ENCODE measurements at regions not wholly inside any gene's neighbourhood (a gene's known extent, or its start where the extent isn't known, plus 50 kb on each side); places are given as distances from the start of the nearest gene placed in this dataset.
A peak's percentile ranks its signal among the peaks of the same experiment; 100 is the strongest.

DNA sequence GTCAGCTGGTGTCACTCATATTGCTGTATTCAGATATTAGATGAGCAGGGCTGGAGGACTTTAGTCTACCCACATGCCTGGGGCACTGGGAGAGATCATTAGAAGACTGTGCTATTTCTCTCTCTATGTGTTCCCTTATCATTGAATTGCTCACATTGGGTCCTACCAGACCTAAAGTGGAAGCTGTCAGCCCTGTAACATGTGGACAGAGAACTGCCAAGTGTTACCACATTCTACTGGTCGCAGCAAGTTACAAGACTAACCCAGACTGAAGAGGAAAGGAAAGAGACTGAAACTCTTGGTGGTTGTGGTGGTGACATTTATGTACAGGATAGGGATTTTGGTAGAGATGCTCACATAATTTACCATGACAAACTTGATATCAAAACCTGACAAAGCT is 627.1 kb upstream of the FZD8 start:
- no peak for DNase-seq

DNA sequence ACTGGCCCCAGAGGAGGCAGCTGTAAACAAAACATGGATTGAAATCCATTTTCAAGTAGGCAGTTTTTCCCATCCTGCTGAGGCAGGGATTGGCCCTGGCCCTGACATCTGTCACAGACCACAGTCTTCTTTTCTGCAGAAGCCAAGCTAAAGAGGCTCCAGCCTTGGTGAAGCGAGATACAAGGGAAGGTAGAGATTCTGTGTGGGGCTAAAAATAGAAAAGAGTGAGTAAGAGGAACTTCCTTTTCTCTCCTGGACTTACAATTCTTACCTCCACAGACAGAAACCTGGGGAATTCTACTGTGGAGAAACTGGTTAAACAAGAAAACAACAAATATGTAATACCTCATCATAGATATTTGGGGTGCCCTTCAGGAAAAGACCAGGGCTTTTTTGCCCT is 624.8 kb upstream of the FZD8 start:
- no peak for DNase-seq

DNA sequence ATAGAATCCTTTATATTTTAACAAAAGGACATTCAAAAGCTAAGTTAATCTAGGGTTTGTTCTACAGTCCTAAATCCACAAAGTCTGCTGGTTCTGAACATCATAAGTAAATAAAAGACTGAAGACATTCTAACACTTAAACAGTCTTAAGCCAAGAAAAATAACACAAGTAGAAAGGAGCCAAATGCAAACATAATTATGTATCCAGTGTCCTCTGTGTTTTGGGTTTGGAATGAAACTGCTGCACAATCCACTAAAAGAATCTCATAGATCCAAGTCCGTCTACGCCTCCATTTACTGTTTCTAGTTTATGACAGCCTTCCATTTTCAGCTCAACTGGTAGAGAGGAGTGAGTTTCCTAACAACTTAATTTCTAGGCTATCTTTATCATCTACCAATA is 623.6 kb upstream of the FZD8 start:
- DNase-seq, result no peak

DNA sequence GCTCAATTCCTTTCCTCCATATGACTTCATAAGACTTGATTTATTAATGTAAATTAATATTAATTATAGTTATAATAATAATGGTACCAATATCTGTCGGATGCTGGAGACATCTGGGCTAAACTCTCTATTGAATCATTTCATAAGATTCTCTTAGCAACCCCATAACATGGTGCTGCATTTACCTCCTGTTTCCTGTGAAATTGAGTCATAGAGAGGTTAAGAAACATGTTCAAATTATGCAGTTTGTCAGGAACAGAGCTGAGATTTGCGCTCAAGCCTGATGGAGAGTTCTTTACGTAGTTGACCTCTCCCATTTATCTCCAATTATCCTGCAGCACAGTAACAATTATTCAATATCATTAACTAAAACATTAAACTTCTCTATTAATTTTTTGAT is 621.8 kb upstream of the FZD8 start:
- no peak for DNase-seq

DNA sequence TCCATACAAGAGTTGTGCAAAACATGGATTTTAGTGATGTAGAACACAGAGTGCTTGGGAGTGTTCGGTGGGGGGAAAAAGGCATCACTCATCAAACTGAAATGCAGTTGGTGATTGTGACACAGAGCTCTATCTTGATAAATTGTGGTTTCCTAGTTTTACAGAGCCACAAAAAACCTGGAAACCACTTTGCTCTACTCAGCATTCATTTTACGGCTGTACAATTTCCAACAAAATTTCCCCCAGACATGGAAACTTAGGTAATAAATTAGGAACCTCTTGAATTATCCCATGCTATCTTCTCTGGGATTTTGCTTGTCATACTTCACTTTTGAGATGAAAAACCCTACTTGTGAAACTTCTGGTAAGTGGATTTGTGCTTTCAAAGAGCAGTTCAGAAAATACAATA is 614.9 kb upstream of the FZD8 start:
- DNase-seq, result no peak

DNA sequence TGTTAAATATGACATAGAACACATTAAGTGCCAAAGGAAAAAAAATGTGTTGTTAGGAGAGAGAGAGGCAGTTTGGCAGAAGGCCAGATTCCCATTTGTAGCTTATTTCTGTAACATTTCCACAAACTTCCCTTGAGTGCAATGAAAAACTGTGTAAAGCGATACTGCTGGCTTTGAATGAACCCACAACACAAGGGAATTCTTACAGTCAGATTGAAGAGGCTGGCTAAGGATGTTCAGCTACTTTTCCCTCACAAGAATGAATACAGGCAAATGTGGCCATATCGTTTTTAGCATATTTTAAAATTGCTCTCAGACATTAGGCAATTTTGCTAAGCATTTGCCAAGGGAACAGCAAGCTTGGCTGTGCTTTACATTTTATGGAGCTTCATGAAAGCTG is 614.1 kb upstream of the FZD8 start:
- DNase-seq, result peak; percentile 10

DNA sequence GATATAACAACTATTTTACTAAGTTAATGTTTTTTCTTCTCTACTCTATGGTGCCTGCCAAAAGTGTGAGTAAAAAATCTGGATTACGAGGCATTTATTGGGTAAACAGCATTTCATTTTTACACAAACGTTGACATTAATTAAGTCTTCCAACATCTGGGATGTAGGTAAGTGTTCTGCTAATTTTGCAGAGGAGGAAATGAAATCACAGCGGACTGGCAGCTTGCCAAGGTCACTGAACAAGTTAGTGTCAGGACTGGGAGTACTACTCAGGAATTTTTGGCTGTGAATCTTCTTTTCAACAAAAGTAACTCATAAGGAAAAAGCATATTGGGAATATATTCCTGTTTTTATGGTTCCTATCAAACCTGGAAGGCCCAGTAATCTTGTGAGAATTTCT is 612.1 kb upstream of the FZD8 start:
- DNase-seq, result peak; percentile 3

DNA sequence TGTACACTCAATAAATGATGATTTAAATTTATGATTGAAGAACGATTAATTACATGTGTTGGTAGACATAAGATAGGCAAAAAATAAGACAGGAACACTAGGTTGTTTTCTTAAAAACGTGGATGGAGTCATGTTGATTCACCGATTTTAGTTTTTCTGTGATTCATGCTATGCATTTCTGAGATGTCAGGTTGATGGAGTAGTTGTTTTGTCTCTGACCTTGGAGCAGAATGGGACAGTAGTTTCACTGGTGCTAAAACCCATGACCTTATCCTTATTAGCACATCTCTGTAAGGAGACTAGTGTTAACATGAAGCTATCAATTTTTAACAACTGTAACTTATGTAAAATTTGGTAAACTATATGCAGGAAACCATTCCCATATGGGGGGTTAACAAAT is 611.6 kb upstream of the FZD8 start:
- no peak for DNase-seq

DNA sequence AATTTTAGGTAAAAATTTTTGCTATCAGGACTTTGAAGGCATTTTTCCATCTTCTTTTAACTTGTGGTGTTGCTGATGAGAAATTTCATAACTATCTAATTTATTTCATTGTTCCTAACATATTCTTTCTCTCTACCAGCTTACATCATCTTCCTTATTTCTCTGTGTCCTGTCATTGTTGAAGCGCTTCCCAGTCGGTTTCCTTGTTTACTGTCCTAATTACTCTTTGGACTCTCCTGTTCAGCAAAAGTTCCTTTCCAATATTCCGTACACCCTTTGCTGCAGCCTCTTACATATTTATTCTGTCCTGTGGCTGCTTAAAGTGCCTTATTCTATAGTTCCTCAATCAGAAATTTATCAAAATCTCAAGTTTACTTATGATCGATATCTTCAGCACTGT is 609.0 kb upstream of the FZD8 start:
- DNase-seq, result no peak

DNA sequence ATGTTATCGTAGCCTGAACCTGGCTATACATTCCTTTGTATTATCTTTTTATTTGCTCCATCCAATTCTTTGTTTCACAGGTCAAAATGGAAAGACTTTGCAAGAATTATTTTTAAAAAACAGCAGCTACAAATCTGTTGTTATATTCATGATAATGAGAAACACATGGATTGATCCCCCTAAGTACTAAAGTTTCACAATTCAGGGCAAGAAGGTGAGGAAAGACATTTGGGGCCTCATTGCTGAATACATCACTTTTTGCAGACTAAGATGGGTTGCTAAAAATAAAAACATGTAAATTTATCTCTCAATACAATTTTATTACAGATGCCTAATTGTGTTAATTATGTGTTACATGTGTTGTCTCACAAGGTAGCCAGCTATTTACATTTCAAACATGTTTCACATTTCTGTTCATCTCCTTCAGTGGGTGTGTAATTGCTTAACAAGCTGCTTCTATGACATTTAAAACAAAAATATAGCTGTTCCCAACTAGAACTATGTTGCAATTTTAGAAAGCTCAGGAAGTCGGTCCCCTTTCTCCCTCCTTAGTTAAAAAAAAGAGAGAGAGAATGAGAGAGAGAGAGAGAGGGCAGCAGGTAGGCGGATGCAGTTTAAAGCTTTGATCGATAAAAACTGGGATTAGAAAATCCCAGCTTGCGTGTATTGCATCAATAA is 606.3 kb upstream of the FZD8 start:
- DNase-seq, result no peak

DNA sequence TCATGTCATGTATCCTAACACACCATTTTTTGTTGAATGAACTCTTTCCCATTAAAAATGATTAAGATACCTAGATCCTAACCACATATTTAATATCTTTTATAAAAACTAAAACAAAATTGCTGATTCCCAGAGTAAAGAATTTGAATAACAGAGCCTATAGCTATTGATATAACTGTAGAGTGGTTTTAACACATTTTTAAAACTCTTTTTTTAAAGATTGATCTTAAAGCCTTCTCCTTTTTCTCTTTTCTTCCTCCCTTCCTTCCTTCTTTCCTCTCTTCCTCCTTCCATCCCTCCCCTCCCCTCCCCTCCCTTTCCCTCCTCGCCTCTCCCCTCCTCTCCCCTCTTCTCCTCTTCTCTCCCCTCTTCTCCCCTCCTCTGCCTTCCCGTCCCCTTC is 605.4 kb upstream of the FZD8 start:
- DNase-seq, result no peak

DNA sequence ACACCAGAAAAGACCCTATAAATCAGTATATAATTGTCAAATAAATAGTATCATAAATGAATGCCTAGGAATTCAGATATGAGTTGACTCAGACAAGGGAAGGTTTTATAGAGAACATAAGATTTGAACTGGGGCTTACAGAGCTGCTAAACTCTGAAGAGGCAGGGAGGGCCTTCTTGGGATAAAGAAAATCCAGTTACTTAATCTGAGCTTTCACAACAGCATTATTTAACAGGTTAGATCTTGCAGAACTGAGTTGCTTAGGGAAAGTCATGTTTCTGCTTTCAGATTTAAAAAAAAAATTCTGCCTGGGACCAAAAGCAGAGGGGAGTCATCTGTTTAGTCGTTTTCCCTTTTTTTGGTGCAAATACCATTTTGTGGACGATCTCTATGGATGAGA is 594.8 kb upstream of the FZD8 start:
- DNase-seq, result no peak

DNA sequence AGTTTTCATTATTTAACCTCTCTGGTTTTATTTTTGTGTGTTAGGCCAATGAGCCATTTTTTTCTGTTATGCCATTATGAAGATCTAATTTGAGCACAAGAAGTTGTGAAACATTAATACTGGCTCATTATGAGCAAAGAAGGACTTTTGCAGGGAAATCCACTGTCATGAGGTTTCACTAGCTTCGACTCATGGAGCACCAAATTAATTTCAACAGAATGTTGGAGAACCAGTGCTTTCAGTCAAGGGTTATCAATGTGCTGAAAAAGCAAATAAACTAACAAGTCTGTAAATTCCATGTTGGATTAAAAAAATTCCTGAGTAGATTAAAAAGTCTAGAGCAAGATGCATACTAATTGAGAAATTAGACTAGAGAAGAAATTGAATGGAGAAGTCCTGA is 594.2 kb upstream of the FZD8 start:
- no peak for DNase-seq

DNA sequence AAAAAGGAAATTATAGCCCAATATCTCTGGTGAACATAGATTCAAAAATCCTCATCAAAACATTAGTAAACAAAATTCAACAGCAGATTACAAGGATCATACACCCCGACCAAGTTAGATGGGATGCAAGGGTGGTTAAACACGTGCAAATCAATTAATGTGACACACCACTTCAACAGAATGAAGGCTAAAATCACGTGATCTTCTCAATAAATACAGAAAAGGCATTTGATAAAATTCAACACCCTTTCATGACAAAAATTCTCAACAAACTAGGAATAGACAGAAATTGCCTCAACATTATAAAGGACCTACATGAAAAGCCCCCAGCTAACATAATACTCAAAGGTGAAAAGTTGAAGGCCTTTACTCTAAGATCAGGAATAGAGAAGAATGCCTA is 590.8 kb upstream of the FZD8 start:
- no peak for DNase-seq

DNA sequence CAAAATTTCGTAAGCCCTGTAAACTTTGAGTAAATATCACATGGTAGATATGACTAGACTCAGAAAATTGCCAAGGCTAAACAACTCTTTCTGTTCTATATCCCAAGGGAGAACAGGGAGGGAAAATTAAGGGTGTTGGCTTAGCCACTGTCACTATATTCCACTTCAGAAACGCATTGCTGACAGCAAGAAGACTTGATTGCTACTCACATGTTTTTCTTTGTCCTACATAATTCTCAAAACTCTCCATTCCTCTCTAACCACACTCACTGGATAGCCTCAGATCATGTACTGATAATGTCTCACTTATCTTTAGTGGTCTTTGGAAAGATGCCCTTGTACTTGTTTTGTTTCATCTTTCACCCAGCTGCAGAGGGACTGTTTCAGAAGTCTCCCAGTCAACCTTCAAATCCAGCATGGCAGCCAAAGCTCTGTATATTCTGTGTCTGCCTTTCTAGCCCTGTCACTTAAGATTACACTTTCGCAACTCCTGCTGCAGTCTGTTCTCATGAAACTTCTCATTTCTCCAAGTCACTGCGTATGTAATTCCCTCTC is 582.4 kb upstream of the FZD8 start:
- DNase-seq, result no peak

DNA sequence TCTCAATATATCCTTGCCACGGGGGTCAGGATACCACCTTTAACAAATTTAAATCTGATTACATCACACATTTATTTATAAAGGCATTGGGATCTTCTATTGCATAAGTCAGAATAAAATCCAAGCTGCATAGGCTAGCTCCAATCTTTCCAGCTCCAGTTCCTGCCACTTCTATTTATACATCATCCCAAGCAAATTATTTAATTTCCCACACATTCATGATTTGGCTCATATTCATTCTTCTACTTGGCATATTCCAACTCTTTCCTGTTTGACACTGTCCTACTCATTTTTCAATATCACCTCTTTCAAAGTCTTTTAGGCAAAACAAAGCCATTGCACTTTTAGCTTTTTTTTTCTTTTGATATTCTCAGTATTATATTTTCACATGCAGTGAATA is 579.0 kb upstream of the FZD8 start:
- no peak for DNase-seq

DNA sequence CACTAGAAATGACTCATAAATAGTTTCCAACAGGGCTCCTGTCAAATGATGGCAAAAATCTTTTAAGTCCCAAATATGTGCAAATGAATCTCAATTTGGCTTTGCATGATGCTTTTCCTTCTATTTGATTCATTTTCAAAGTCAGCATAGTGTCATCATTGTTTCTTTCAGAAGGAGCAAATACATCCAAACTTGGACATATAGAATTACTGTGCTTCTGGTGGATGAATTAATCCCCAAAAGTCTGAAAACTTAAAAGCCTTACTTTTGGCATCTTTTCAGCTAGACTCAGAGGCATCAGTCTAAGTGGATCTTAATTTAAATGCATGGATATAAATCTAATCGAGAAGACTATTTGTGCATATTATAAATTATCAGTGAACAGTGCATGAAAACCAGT is 578.1 kb upstream of the FZD8 start:
- DNase-seq, result no peak

DNA sequence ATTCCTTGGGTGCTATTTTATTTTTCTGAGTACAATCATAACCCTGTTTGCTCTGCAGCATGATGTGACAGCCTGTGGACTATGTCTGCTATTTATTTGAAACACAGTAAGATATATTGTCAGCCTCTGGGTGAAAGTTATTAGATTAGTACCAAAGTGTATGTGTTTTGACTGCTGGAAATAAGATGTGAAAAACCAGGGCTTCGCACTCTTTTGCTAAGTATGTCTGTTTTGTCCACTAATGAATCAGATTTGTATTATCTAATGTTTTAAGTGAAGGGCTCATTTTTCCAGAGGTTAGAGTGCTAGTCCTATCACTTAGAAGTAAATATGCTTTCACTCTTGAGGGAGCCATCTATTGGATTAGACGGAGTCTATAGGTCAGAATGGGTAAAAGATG is 569.8 kb upstream of the FZD8 start:
- no peak for DNase-seq

DNA sequence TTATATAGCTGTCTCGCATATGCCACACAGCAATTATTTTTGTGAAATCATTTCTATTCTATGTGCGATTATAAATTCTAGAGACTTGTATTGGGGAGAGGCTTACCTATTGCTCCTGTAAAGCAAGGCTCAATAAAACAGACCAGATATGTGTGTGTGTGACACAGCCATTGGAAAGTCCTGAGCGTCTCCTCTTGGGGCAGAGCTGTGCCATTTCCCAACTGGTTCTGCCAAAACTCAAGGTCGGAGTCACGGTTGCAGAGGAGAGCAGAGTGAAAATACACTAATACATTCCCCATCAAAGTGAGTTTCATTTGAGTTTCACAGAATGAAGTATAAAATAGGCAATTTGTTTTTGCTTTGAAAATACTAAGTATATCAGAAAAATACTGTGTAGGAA is 567.4 kb upstream of the FZD8 start:
- no peak for DNase-seq

DNA sequence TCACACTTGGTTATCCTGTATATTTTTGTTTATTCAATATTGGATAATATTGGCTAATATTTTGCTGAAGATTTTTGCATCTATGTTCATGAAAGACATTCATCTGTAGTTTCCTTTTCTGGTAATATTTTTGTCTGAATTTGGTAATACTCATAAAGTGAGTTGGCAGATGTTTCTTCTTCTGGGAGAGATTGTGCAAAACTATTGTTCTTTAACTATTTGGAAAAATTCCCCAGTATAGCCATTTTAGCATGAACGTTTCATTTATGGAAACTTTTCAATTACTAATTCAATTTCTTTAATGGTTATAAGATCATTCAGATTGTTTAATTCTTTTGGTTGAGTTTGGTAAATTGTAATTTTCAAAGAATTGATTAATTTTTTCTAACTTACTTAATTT is 560.8 kb upstream of the FZD8 start:
- no peak for DNase-seq

DNA sequence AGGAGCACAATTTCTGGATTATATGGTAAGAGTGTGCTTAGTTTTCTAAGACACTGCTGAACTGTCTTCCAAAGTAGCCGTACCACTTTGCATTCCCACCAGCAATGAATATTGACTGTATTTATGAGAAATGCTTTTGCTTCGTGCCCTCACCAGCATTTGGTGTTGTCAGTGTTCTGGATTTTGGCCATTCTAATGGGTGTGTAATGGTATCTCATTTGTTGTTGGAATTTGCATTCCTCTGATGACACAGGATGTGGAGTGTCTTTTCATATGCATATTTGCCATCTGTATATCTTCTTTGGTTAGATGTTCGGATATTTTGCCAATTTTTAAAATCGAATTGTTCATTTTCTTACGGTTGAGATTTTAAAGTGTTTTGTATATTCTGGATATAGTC is 558.5 kb upstream of the FZD8 start:
- DNase-seq, result no peak

DNA sequence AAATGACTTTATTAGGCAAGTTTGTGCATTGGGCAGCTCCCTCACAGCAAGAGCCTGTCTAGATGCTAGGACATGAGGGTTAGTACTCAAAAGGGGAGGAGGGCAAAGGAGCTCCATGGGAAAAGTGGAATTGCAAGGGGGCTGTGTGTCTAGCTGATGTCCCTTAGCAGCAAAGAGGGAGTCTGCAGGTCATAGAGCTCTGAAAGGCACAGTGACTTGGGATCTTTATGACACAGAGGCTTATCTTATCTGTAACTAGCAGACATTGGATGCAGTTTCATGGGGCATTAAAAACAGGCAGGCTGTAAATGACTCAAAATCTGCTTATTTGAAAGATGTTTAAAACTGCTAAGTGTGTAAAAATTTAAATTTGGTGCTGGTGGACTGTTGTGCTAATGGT is 556.2 kb upstream of the FZD8 start:
- DNase-seq, result no peak

DNA sequence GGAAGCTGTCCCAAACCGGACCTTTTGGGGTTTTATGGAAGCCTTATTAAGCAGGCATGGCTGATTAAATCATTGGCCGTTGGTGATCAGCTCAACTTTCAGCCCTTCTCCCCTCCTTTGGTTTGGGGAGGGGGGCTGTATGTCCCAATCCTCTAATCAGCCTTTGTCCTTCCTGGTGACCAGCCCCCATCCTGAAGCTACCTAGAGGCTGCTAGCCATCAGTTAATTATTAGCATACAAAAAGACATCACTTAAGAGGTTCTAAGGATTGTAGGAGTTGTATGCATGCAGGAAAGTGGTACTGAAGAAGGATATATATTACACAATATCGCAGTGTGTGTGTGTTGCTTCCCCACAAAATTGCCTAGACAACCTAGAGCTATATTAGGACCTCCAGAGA is 553.3 kb upstream of the FZD8 start:
- no peak for DNase-seq

DNA sequence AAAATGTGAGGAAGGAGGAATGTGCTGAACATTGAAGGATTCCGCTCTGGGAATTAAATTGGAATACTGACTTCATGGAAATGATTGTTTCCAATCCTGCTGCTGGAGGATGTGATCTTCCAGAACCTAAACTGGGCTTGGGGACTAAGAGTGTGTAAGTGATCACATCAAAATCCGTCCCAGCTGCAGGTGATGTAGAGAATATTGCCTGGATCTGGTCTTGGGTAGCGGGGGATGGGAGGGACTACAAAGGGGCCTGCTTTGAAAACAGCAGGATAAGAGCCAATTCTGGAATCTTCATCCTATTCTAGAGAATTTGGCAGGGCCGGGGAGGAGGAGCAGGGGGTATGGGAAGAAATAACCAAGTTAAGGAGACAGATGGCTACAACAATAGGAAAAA is 552.2 kb upstream of the FZD8 start:
- DNase-seq, result no peak

DNA sequence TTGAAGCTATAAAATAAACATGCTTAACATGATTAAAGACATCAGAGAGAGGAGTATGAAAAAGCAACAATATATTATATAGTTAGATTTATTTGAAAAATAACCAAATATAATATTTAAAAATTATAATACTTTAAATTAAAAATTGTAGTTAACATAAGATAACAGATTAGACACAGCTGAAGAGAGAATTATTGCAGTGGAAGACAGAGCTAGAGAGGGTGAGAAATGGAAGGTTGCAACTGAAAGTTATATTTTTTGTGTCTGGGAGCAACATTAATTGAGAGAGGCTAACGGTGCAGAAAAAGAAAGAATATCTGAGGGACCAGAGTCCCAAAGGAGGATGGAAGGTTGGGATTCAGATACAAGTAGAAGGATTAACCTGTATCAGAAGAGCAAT is 548.9 kb upstream of the FZD8 start:
- DNase-seq, result no peak

DNA sequence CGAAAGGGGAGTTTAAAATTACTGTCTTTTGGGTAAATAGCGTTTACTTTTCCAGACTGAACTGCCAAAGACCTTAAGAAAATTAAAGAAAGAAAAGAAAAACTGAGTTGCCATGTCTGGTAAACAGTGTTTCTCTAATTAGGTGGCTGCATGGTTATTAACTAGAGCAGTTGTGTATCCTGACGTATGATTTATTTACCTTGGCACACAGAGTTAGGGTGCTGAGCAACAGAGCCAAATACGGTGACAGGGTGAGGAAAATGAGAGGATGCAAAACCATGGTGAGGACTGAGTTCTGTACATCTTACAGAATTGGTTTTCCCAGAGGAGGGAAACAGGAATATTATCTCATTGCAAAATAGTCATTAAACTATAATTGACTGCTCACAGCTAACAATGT is 546.4 kb upstream of the FZD8 start:
- DNase-seq, result no peak

All from NCI-H2171 (cell line).